HUES6 (cell line): ENCODE measurements at regions not wholly inside any gene's neighbourhood (a gene's known extent, or its start where the extent isn't known, plus 50 kb on each side); places are given as distances from the start of the nearest gene placed in this dataset.
"Not testable (repeated sequence)": the region's sequence is repeated elsewhere in the genome, so short reads cannot be mapped to it uniquely, and the experiment has no call there.

Source experiments
- H3K27ac ChIP-seq: 2 replicates; pipeline ENCODE4 v1.7.0; 2013; ENCODE audit warnings: low read depth, mild to moderate bottlenecking, low read length, inconsistent platforms
- H3K27me3 ChIP-seq: 2 replicates; pipeline ENCODE4 v1.6.1; 2013; ENCODE audit warnings: low read length; ENCODE audit not compliant: control insufficient read depth, insufficient read depth
- H3K36me3 ChIP-seq: 2 replicates; pipeline ENCODE4 v1.6.1; 2013; ENCODE audit warnings: low read length; ENCODE audit not compliant: control insufficient read depth, insufficient read depth
- H3K4me1 ChIP-seq: 2 replicates; pipeline ENCODE4 v1.6.1; 2013; ENCODE audit warnings: low read length; ENCODE audit not compliant: control insufficient read depth, insufficient read depth
- H3K4me3 ChIP-seq: 2 replicates; pipeline ENCODE4 v1.5.1; 2013; ENCODE audit warnings: low read depth, low read length
- H3K9ac ChIP-seq: one replicate; pipeline ENCODE4 v1.6.1; 2013; ENCODE audit warnings: mild to moderate bottlenecking, low read length
- H3K9me3 ChIP-seq: 2 replicates; pipeline ENCODE4 v1.6.1; 2013; ENCODE audit warnings: low read depth, low read length; ENCODE audit not compliant: control insufficient read depth, insufficient read depth

DNA sequence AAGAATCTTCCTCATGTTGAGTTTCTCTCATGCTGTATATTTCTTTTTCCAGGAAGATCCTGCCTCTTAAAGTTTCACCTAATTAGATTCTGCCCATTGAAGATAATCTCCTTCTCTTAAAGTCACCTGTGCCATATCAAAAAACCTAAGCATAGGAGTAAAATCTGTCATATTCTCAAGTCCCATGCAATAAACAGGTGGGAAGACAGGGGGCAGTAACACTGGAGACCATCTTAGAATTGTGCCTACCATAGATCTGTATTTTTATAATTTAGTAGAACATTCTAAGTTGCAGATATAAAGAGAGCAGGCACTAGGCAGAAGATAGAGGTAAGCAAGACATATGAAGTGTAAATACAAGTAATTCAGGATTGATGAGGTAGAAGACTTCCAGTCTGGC lies 763.5 kb upstream of the MANEA start:
- H3K4me3 ChIP-seq: no peak overlapping the region
- H3K36me3 ChIP-seq: no peaks in the 10 kb centered on the region
- no peaks in the 10 kb centered on the region for H3K9me3 ChIP-seq
- no peak overlapping the region for H3K27ac ChIP-seq
- H3K4me1 ChIP-seq: no peaks in the 10 kb centered on the region
- no peaks in the 10 kb centered on the region for H3K27me3 ChIP-seq
- H3K9ac ChIP-seq: no peak overlapping the region

DNA sequence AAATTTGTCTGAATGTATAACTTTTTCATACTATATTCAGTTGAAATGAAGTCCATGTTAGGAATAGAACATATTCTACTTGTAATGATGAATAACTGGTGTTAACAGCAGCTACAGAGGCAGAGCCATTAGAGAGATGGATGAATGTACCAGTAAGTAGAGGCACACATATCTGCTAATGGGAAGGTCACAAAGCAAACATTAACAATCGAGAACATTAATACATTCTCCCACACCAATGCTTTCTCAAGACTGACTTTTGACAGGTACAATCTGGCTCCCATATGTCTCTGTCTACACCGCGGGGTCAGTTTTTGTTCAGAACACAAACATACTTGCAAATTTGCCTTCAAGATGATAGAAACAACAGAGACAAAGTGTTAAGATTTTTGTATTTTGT lies 776.0 kb upstream of the MANEA start:
- no peak overlapping the region for H3K9ac ChIP-seq
- no peaks in the 10 kb centered on the region for H3K4me1 ChIP-seq
- H3K9me3 ChIP-seq: no peaks in the 10 kb centered on the region
- no peaks in the 10 kb centered on the region for H3K36me3 ChIP-seq
- no peaks in the 10 kb centered on the region for H3K27me3 ChIP-seq
- H3K4me3 ChIP-seq: no peak overlapping the region
- no peak overlapping the region for H3K27ac ChIP-seq

DNA sequence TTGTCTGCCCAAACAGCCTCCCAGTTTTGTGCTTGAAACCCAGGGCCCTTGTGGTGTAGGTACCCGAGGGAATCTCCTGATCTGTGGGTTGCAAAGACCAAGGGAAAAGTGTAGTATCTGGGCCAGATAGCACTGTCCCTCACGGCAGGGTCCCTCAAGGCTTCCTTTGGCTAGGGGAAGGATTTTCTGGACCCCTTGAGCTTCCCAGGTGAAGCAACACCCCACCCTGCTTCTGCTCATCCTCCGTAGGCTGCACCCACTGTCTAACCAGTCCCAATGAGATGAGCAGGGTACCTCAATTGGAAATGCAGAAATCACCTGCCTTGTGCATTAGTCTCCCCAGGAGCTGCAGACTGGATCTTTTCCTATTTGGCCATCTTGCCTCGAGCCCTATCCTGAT lies 791.8 kb upstream of the MANEA start:
- H3K9ac ChIP-seq: no peak overlapping the region
- H3K4me1 ChIP-seq: peaks cover 7% of the 10 kb centered on the region; the same call in 1 of the 2 replicates
- no peaks in the 10 kb centered on the region for H3K36me3 ChIP-seq
- H3K27ac ChIP-seq: no peak overlapping the region
- no peaks in the 10 kb centered on the region for H3K27me3 ChIP-seq
- H3K9me3 ChIP-seq: no peaks in the 10 kb centered on the region
- no peak overlapping the region for H3K4me3 ChIP-seq

DNA sequence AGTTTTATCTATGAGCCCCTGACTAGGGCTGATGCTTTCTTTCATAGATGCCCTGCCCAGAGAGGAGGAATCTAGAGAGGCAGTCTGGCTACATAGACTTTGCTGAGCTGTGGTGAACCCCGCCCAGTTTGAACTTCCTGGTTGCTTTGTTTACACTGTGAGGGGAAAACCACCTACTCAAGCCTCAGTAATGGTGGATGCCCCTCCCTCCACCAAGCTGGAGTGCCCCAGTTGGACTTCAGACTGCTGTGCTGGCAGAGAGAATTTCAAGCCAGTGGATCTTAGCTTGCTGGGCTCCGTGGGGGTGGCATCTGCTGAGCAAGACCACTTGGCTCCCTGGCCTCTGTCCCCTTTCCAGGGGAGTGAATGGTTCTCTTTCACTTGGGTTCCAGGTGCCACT lies 792.3 kb upstream of the MANEA start:
- H3K4me3 ChIP-seq, H3K9me3 ChIP-seq, H3K27ac ChIP-seq, H3K27me3 ChIP-seq, H3K36me3 ChIP-seq, H3K4me1 ChIP-seq, H3K9ac ChIP-seq: not testable (repeated sequence)

DNA sequence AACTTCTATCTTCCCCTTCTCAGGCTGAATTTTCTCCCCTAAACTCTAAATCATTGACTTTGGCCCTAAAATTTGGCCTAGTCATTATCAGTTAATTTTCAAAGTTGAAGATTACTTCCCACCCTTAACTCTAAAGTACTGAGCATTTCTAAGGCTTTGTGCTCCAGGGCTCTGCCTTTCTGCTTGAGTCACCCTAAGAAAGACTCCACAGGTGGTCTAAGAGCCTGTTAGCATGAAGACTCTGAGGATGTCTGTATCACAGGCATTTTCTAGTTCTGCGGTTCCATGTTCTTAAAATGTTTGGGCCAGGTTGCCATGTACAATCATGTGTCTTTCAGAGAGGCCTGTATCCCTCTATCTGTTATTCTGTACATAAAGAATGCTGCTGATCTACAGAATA lies 808.1 kb upstream of the MANEA start:
- H3K36me3 ChIP-seq: no peaks in the 10 kb centered on the region
- H3K4me3 ChIP-seq: no peak overlapping the region
- H3K4me1 ChIP-seq: peaks cover 7% of the 10 kb centered on the region; the same call in 1 of the 2 replicates
- H3K27ac ChIP-seq: no peak overlapping the region
- H3K9me3 ChIP-seq: no peaks in the 10 kb centered on the region
- no peaks in the 10 kb centered on the region for H3K27me3 ChIP-seq
- H3K9ac ChIP-seq: no peak overlapping the region

DNA sequence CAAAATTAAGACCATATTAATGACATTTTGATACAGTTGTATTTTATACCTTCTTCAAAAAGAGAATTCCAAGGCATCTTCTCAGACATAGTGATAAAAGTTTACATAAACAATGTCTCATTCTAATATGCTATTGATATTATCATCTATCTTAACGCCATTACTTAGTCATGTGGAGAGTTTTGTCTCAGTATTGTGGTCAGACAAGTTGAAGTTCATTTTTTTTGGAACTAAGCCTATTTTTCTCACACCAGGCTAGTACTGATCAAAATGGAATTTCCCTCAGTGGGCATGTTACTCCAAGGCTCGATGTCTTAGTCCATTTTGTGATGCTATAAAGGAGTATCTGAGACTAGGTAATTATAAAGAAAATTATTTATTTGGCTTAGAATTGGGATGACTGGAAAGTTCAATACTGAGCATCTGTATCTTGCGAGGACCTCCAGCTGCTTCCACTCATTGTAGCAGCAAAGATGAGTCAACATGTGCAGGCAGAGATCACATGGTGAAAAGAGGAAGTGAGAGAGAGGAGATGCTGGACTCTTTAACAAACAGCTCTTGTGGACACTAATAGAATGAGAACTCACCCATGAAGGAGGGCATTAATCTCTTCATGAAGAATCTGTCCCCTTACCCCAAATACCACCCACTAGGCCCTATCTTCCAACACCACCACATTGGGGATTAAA lies 825.5 kb upstream of the MANEA start:
- Histone ChIP-seq H3K27ac (no peak overlapping the region), H3K27me3 (no peaks in the 10 kb centered on the region), H3K36me3 (no peaks in the 10 kb centered on the region), H3K9ac (no peak overlapping the region), H3K9me3 (no peaks in the 10 kb centered on the region), H3K4me1 (no peaks in the 10 kb centered on the region), H3K4me3 (no peak overlapping the region)

DNA sequence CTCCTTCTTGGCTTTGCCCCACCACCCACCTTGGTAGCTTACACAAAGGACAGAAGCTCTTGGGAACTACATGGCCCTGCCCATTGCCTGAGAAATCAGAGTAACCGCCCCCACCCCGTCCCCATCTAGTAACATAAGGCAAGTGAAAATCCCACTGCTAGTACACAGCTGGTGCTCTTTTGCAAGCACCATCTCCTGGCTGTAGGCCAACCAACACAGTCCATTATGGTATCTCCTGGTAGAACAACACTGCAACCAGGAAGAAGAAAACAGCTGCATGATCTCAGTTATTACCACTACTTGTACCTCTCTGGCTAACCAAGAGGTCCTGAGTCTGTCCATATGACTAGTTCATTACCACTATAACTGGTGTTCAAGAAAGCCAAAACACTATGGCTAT lies 841.1 kb upstream of the MANEA start:
- Histone ChIP-seq H3K27me3 (no peaks in the 10 kb centered on the region), H3K9ac (no peak overlapping the region), H3K9me3 (no peaks in the 10 kb centered on the region), H3K4me3 (no peak overlapping the region), H3K36me3 (no peaks in the 10 kb centered on the region), H3K27ac (no peak overlapping the region), H3K4me1 (0 out of 2 replicates have a peak, but pooled peaks cover 2% of the 10 kb centered on the region)

DNA sequence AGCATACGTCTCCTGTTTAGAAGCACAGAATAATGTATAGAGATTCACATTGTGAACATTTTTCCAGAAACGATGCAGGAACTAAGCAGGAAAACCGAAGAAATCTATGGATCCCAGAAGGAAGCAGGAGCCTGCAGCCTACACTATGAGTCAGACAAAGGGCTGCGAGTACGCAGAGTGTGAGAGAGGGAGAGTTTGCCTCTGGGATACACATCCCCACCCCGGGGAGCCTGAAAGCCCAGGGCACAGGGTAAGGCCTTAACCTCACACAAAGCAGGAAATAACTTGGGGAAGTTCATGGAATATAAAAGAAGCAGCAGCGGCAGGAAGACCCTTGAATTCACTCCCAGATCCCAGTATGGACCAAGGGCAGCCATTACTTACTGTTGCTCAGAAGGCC lies 842.1 kb upstream of the MANEA start:
- H3K9ac ChIP-seq: no peak overlapping the region
- H3K27me3 ChIP-seq: no peaks in the 10 kb centered on the region
- 0 out of 2 replicates have a peak, but pooled peaks cover 2% of the 10 kb centered on the region for H3K4me1 ChIP-seq
- H3K27ac ChIP-seq: no peak overlapping the region
- H3K9me3 ChIP-seq: no peaks in the 10 kb centered on the region
- no peaks in the 10 kb centered on the region for H3K36me3 ChIP-seq
- H3K4me3 ChIP-seq: no peak overlapping the region

DNA sequence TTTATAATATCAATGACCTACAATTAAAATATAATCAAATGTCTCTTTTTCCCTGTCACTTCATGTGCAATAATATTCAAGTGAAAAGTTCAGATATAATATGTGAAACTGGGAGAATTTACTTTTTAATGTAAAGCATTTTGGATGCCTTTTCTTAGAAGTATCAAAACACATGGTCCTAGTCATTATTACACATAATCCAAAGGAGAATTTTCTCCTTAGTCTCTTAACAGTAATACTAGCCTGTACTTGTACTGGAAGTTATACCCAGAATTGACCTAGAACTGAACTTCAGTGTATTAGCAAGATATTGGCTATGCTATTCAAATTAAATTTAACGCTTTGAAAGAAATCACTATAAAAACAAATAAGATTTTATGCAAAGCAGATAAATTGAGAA lies 842.6 kb upstream of the MANEA start:
- no peak overlapping the region for H3K27ac ChIP-seq
- H3K36me3 ChIP-seq: no peaks in the 10 kb centered on the region

DNA sequence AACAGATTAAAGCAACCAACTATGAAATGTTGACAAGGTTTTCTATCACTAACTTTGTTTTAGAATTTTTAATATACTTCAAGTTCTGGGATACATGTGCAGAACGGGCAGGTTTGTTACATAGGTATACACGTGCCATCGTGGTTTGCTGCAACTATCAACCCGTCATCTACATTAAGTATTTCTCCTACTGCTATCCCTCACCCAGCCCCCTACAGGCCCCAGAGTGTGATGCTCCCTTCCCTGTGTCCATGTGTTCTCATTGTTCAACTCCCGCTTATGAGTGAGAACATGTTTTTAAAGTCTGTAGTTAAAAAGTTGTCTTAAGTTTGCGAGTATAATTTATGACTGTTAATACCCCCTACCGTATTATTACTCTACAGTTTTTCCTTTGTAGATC lies 844.3 kb upstream of the MANEA start:
- no peaks in the 10 kb centered on the region for H3K27me3 ChIP-seq
- no peak overlapping the region for H3K27ac ChIP-seq
- H3K4me1 ChIP-seq: 0 out of 2 replicates have a peak, but pooled peaks cover 2% of the 10 kb centered on the region
- H3K9ac ChIP-seq: no peak overlapping the region
- H3K36me3 ChIP-seq: no peaks in the 10 kb centered on the region
- H3K9me3 ChIP-seq: peaks cover 7% of the 10 kb centered on the region
- H3K4me3 ChIP-seq: no peak overlapping the region

More for the DNA sequence above, 842.6 kb upstream of the MANEA start:
- Histone ChIP-seq H3K27me3 (no peaks in the 10 kb centered on the region), H3K4me3 (no peak overlapping the region), H3K4me1 (0 out of 2 replicates have a peak, but pooled peaks cover 2% of the 10 kb centered on the region), H3K9ac (no peak overlapping the region), H3K9me3 (no peaks in the 10 kb centered on the region)

DNA sequence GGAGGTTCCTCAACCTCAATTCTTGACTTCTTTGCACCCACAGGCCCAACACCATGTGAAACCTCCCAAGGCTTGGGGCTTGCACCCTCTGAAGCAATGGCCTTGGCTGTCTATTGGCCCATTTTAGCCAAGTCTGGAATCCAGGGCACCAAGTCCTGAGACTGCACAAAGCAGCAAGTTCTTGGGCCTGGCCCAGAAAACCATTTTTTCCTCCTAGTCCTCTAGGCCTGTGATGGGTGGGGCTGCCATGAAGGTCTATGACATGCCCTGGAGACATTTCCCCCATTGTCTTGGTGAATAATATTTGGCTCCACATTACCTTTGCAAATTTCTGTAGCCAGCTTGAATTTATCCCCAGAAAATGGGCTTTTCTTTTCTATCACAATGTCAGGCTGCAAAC lies 849.6 kb upstream of the MANEA start:
- Histone ChIP-seq H3K9me3 (peaks cover 27% of the 10 kb centered on the region), H3K27ac (no peak overlapping the region), H3K4me3 (no peak overlapping the region), H3K4me1 (no peaks in the 10 kb centered on the region), H3K36me3 (no peaks in the 10 kb centered on the region), H3K27me3 (no peaks in the 10 kb centered on the region), H3K9ac (no peak overlapping the region)
